Adrenal gland (tissue), 5 donors: ENCODE measurements at regions not wholly inside any gene's neighbourhood (a gene's known extent, or its start where the extent isn't known, plus 50 kb on each side); places are given as distances from the start of the nearest gene placed in this dataset.

Source experiments
- POLR2A ChIP-seq, 2 donors: fragments of 450-650 bp; IDR thresholded peaks; one replicate each; pipeline ENCODE4 v1.6.1; 2017; ENCODE audit warnings: antibody characterized with exemption in 2 of 2, mild to moderate bottlenecking in 2 of 2, moderate library complexity in 1 of 2
- TF ChIP-seq, protein P1 (sequence below), 6 experiments: fragments of 450-650 bp in 4 of 6; fragments of 200-600 bp in 2 of 6; sonication (generic) in 1 of 6; IDR thresholded peaks; 1 replicate in 5 of 6; 2 replicates in 1 of 6; pipeline versions ENCODE4 v1.5.1 to v1.8.0; 2016 to 2021; ENCODE audit warnings: antibody characterized with exemption in 6 of 6, mild to moderate bottlenecking in 2 of 6, moderate library complexity in 1 of 6
- donor health status: DM: no; HTN: no; CAD: no.

- no peak for TF ChIP-seq POLR2A (IDR thresholded peaks at IDR 0.05)
- TF ChIP-seq, protein P1, sequence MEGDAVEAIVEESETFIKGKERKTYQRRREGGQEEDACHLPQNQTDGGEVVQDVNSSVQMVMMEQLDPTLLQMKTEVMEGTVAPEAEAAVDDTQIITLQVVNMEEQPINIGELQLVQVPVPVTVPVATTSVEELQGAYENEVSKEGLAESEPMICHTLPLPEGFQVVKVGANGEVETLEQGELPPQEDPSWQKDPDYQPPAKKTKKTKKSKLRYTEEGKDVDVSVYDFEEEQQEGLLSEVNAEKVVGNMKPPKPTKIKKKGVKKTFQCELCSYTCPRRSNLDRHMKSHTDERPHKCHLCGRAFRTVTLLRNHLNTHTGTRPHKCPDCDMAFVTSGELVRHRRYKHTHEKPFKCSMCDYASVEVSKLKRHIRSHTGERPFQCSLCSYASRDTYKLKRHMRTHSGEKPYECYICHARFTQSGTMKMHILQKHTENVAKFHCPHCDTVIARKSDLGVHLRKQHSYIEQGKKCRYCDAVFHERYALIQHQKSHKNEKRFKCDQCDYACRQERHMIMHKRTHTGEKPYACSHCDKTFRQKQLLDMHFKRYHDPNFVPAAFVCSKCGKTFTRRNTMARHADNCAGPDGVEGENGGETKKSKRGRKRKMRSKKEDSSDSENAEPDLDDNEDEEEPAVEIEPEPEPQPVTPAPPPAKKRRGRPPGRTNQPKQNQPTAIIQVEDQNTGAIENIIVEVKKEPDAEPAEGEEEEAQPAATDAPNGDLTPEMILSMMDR (IDR thresholded peaks at IDR 0.05) = no peak
These were observed 113.1 kb upstream of the BACH2 start for GRCh38 chr6:90409700-90410099.
